ENCODE measurements at regions not wholly inside any gene's neighbourhood (a gene's known extent, or its start where the extent isn't known, plus 50 kb on each side); places are given as distances from the start of the nearest gene placed in this dataset.
"Not testable (repeated sequence)": the region's sequence is repeated elsewhere in the genome, so short reads cannot be mapped to it uniquely, and the experiment has no call there.

DNA sequence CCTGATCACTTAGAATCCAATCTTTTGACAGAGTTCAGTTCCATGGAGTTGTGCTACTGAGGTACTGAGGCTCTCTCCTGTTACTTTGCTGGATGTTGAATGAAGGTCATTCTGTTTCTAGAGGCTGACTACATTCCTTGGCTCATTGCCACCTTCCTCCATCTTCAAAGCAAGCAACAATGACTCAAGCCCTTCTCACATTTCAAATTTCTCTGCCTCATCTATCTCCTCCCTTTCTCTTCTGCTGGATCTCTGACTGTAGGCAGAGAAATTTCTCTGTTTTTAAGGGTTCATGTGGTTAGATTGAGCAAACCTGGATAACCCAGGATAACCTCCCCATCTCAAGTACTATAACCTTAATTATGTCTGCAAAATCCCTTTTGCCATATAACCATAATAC lies 775.4 kb downstream of the STPG2 start:
- DNase-seq (ENCODE audit: low spot score), result peak; percentile 83

DNA sequence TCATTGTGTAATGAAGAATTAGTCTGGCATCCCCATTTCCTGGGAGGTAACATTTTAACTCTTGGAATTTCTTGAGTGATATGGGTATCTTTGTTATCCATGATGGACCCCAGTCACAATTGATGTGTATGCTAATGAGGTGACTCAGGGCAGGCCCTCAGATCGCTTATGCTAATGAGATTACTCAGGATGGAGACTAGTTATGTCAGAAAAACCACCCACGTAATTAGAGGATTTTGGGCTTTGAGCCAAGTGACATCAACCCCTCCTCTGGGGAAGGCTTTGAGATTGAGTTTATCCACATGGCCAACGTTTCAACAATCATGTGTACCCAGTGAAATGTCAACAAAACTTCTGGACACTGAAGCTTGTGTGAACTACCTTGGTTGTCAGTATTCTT lies 772.7 kb downstream of the STPG2 start:
- DNase-seq (ENCODE audit: low spot score), result no peak

DNA sequence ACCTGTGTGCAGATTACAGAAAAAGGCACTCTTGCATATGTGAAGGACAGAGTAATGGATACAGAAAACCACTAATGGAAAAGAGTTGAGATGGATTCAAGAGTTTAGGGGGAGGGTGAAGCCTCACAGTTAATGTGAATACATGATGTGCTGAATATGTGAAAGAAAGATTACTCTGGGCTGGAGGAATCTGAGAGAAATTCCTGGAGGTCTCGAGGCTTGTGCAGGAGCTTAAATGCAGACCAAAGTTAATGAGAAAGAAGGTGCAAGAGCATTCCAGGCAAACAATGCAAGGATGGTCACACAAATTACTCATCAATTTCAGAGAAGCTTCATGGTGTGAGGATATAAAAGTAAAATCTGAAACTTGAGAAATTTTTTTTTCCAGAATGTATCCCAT lies 768.8 kb downstream of the STPG2 start:
- no peak for DNase-seq (ENCODE audit: low spot score)

DNA sequence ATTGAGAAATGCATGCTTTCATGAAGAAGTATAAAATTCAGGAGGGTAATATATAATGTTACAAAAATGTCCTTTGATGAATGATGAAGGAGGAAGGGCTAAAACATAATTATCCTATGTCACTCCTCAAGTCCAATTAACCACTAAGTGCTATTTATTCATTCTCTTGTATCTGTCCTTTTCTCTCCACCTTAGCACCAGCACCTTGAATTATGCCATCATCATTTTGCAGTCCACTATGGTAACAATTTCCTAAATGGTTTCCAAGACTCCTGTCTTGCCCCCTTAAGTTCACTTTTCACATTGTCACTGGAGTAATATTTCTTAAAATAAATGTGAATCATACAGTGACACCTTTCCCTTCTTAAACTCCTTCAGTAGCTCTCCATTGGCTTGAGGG lies 756.3 kb downstream of the STPG2 start:
- no peak for DNase-seq (ENCODE audit: low spot score)

DNA sequence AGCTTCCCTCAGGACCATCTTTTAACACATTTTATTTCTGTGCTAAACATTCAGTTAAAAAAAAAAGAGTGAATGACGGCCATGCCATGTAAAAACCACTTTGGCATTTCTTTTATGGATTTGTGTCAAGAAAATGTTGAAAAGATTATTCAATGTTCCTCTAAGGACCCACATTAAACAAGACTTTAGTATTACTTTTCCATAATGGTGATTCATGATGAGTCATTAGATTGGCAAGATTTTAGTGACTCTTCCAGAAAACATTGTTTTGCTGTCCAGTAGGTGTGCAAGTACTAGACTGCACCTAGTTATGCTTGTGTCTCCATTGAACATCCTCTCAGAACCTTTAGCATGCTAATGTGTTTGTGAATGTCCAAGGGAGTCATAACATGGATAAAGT lies 748.6 kb downstream of the STPG2 start:
- peak; percentile 9 for DNase-seq (ENCODE audit: low spot score)

DNA sequence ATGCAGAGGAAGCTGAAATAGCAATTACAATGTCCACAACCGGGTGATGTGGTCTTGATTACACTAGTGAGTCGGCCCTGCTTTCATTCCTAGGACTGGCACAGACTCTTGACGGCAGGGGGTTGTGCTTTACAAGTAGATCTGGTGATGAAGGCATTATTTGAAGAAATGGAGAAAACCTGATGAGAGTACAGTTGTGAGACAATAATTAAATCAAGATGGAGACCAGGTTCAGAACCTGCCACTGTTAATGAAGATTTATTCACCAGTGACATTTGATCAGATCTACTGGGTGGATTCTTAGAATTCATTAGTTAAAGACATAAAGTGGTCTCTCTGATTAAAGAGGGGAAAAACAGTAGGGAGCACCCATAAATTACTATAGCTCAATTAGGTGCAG lies 747.2 kb downstream of the STPG2 start:
- DNase-seq (ENCODE audit: low spot score), result peak; percentile 62

DNA sequence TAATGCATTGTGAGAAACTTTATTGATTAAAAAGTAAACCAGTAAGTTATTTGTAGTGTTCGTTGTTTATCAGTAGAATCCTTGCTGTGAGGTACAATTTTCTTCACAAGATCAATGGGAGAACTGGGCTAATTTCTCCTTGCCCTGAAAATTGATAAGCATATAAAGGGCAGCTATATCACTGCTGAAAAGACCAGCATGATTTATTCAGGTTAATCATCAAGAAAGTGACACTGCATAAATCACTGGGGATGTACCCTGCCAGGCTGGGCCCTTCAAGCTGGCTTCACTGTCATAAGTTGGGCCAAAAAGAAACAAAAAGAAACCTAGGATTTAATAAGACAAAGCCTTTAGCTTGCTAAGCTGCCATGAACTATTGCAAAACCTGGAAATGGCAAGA lies 746.7 kb downstream of the STPG2 start:
- no peak for DNase-seq (ENCODE audit: low spot score)

DNA sequence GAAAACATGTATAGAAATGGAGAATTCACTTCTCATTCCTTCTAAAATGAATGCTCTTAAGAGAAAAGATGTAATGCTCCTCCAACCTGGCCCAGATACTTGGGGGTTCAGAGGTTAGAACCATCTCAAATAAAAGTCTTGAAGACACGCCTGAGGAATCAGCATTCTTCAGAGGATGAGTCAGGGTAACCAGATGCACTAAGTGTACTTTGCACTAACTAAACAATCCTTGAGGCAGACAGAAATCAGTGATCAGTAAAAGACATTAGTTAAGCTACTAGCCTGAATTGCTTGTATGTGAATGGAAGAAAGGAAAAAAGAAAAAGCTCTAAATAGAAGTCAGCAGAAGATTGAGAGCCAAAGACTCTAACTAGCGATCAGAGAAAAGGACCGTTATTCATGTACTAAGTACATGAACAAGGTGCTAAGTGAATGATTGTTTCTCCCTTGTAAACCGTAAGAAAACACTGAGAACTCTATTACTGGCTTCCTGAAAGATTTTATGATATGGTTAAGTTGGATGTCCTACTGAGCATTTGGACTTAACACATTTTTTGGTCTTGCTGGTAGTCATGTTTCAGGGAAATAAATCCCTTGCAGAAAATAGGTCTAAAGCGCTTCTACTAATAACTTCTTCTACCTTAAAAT lies 738.3 kb downstream of the STPG2 start:
- DNase-seq (ENCODE audit: low spot score), result no peak

DNA sequence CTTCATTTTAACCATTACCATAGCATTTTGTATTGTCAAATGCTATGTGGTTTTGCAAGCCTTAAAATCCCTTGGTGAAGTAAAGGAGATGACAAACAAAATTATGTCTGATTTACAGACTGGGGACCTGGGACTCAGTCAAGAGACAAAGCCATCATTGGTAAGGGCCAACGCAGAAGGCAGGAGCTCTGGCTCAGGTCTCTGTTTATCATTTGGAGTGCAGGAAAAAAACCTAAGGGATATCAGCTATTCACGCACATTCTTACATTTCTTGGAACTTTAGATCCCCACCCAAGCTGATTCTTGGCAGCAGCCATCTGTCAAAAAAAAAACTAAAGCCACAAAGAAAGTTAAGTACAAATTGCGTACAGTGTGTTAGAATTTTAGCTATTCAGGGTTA lies 731.9 kb downstream of the STPG2 start:
- peak; percentile 14 for DNase-seq (ENCODE audit: low spot score)

DNA sequence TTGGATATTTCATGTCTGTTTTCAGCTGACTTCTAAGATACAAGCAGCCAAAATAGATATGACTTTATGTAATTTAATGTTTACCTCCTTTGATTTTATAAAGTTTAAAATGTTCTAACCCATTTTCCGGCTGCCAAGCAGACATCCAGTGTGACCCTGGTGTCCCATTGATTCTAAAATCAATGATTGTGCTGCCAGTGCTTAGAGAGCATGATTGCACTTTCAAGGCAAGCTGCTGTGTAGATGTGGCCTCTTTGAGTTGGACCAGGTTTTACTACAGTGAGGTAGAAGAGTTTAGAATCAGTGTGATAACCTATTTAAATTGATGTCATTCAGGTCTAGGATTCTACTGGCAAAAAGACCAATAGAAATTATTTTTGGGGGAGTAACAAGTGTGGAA lies 730.9 kb downstream of the STPG2 start:
- DNase-seq (ENCODE audit: low spot score), result no peak

DNA sequence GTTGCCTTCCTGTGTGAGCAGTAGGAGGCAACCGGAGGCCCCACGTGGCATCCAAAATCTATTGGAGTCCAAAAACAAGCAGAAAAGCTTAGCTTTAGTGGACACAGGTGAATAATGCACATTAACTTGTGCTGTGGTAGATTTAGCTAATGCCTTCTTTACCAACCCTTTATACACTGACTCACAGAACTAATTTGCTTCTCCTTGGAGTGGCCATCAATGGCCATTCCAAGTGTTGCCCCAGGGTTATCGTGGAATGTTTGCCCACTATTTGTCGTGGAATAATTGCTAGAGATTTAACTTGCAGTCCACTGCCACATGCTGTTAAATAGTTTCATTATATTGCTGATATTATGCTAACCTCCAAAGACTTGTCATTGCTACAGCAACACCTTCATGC lies 729.1 kb downstream of the STPG2 start:
- DNase-seq (ENCODE audit: low spot score), result no peak

DNA sequence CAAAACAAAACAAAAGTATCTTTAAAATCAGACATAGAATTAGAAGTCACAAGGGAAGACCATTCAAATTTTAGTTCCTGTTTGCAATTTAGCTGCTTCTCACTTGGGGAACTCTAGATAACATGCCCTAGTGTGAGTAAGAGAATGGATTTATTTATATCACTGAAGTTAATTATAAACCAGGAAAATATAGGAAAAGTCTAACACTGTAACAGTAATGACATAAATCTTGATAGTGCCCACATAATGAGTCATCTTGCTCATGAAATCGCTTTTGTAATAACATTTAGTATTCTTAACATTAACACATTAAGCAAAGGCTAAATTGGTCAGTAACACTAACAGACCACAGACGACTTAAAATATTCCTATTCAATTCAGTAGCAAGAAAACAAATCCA lies 710.7 kb downstream of the STPG2 start:
- DNase-seq (ENCODE audit: low spot score), result no peak

DNA sequence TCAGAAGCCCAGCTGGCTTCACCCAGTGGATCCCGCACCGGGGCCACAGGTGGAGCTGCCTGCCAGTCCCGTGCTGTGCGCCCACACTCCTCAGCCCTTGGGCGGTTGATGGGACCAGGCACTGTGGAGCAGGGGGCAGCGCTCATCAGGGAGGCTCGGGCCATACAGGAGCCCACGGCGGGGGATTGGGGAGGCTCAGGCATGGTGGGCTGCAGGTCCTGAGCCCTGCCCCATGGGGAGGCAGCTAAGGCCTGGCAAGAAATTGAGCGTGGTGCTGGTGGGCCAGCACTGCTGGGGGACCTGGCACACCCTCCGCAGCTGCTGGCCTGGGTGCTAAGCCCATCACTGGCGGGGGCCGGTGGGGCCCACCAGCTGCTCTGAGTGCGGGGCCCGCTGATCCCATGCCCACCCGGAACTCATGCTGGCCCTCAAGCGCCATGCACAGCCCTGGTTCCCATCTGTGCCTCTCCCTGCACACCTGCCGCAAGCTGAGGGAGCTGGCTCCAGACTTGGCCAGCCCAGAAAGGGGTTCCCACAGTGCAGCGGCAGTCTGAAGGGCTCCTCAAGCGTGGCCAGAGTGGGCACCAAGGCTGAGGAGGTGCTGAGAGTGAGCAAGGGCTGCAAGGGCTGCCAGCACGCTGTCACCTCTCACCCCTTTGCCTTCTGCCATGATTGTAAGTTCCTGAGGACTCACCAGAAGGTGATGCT lies 705.1 kb downstream of the STPG2 start:
- DNase-seq (ENCODE audit: low spot score), result not testable (repeated sequence)

DNA sequence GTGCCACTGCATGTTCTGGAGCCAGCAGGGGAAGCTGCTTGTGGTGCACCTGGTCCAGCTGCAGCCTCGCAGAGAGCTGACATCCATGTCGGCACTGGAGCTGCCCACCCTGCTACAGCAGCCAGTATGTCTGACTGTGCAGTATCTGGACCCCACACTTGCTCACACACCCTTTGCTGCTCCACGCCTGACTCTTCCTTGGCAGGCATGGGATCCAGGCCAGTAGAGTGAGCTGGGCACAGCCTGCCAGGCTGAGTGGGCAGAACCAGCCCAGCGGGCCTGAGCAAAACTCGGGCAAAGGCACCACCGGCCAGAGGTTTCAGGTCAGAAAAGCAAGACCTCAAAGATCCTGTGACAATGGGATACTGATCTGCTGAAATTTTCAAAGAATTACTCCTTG lies 690.1 kb downstream of the STPG2 start:
- DNase-seq (ENCODE audit: low spot score), result no peak

DNA sequence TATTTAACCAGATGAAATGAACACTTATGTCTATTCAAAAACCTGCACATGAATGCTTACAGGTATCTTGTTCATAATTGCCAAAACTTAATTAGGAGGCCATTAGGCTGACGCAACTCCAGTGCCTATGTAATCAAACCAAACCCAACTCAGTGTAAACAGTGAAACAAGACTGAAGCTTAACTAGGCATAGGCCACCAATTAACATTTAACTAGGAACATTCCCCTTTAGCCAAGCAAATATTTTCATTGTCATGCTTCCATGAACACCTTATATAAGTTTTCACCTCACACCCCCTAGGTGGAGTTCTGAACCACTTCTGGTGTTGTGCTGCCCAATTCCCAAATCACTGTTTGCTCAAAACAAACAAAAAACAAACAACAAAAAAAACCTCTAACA lies 686.0 kb downstream of the STPG2 start:
- DNase-seq (ENCODE audit: low spot score), result no peak

DNA sequence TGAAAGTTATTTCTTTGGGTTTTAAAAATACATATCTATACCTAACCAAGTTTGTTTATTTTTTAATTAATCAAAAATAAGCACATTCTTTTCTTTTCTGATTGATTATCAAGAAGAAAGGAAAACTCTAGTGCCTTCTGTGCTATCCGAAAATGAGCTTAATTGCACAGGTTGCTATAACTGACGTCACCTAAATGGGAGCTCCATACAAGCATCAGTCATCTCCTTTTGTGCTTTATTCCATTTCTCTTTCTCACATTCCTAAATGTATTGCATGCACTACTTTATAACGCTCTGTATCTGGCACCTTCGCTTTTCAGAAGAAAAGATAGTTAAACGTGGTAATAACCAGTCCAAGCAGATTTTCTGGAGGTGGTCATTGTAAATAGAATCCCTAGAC lies 675.0 kb downstream of the STPG2 start:
- no peak for DNase-seq (ENCODE audit: low spot score)

DNA sequence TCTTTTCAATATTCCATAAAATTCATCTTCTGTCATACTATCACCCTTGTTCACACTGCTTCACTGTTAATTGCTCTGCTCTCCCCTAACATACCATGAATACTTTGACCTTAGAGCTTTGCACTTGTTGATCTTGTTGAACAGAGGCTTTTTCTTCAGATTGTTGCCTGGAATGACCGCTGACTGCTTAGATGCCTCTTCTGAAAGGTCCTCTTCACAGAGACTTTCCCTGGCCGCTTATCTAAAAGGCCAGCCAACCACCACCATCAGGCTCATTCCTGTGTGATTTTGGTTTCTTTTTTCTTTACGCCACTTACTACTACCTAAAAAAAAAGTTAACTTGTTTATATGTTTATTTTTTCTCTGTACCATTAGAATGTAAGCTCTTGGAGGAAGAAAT lies 667.7 kb downstream of the STPG2 start:
- no peak for DNase-seq (ENCODE audit: low spot score)

DNA sequence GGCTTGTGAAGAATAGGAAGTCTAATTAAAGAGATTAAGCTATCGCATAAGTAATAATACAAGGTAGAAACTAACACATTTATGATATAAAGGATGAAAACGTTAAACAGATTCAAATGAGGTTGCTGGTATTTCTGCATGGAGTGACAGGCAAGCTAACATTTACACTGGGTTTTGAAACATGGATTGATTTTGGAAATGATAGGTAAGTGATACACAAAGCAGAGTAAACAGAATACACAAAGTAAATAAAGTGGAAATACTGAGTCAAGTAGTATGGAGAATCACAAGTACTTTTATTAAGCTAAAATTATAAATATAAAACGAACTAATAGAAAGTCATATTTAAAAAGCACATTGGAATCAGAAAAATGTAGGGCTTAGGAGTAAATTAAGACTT lies 665.3 kb downstream of the STPG2 start:
- DNase-seq (ENCODE audit: low spot score), result no peak

DNA sequence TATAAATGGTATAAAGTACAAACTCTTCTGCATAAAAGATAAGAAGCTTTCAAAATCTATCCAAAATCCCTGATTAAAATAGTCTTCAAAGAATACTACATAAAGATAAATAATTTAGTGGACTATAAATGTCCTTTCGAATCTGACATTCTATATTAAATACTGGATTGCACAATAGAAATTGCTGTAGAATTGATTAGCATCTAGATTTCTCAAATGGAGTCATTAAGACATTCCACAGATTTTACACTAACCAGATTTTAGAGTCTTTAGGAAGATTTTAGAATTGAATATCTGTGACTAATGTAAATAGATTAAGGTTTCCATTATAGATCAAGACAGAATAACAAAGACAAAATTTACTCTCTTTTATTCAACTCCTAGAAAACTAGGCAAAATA lies 663.9 kb downstream of the STPG2 start:
- DNase-seq (ENCODE audit: low spot score), result no peak

DNA sequence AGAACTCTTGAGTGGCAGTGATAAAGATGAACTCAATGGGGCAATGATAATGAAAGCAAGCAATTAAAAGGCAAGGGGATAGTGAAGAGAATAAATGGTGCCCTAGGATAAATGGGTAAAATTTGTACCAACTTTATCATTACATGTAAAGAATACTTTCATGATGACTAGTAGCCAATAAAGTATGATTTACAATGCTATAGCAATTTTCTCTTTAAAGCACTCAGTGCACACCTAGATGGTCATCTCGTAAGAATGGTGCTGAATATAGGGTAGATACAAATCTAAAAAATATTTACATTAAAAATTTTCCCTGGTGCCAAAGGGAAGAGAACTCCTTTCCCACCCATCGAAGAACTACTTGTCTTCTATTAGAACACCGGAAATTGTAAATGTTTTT lies 651.4 kb downstream of the STPG2 start:
- DNase-seq (ENCODE audit: low spot score), result no peak

DNA sequence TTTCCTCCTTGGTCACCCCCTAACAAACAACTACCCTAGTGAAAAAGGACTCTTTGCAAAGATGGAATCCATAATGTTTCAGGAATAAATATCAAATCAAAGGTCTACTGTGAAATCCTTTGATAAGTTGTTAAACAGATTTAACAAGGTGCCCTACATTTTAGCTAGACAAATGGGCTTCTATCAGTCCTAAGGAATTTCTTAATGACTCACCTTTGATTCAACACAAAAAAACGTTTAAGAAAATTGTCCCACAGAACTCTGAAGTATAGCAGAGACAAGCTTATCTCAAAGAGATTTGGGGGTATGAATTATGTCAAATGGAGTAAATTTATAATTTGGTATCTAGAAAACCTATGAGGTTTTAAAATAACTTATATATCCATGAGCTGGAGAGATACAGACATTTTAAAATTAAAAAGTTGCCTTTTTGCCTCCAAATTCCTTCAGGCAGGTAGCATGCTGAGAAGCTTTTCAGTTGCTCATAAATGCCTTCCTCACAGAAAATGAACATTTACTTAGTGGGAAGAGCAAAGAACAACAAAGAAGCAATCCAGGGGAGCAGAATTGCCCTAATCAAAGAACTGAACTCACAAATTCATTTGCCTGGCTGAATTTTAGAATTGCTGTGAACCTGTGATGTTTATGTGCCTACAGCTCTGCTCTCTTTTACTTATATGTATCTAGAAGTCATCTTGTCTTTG lies 649.3 kb downstream of the STPG2 start:
- no peak for DNase-seq (ENCODE audit: low spot score)

DNA sequence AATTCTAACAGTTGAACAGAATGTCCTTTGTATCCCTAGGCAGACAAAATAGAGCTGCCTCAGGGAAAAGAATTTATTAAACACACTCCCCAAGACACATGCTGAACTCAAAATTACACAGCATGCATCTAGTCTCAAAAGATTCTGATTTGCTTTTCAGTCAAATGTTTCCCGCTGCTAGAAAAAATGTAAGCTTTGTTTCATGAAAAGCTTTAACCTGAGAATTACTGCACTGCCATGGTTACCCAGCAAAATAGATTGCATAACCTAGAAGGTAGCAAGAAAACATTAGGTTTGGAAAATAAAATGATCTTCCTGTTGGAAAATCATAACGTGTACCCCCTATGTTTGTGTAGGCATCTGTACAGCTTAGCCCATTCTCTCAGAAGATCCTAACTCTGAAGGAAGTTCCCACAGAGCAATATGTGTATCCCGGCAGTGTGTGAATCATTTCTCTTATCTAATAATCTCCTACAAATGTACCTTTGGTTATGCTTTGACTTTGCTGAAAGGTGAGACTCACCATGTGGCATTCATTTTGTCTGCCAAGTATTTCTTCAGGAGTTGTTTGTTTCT lies 646.9 kb downstream of the STPG2 start:
- DNase-seq (ENCODE audit: low spot score), result peak; percentile 7

DNA sequence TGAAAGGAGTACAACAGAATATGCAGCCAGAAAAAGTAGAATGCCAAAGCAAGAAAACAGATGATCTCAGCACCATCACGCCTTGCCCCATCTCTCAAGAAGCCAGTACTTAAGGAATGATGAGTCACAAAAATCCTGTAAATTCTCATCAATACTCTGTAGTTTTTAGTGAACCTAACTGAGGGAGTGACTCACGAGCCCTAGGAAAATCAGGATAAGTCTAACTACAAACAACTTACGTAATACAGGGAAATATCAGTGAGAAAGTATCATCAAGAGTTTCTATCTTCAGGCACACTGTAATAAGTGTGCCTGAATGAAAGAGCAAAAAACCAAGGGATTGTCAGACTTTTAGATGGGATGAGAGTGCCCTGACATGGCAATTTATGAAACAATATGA lies 644.4 kb downstream of the STPG2 start:
- peak; percentile 70 for DNase-seq (ENCODE audit: low spot score)
